Caco-2 (cell line): ENCODE measurements at regions not wholly inside any gene's neighbourhood (a gene's known extent, or its start where the extent isn't known, plus 50 kb on each side); places are given as distances from the start of the nearest gene placed in this dataset.

ENCODE experiments used
- BruUV-seq: library from RNA; stranded (reverse); fragments of 400-500 nt; replicated peaks from 2 replicates; lab custom pipeline; 2021; lab: Mats Ljungman, UMichigan
- CTCF ChIA-PET: fragments of 300-600 bp; sonication (Branson Sonifier 250); formaldehyde crosslinking; loops from one replicate; lab custom pipeline; 2022; ENCODE audit warnings: antibody characterized with exemption; lab: Charles Lee
- POLR2A ChIA-PET: fragments of 300-600 bp; sonication (Branson Sonifier 250); formaldehyde crosslinking; loops from one replicate; lab custom pipeline; 2022; ENCODE audit warnings: antibody characterized with exemption; lab: Charles Lee
- DNase-seq, 2 experiments: peaks; one replicate each; pipeline versions ENCODE4 v3.0.0 to v3.0.0-alpha.2; 2020 to 2022
- H3K27me3 ChIP-seq: replicated peaks from 2 replicates; pipeline ENCODE4 v1.6.0; 2011; ENCODE audit warnings: low read length; ENCODE audit not compliant: control insufficient read depth, insufficient read depth
- H3K36me3 ChIP-seq: 2 replicates; pipeline ENCODE4 v1.5.1; 2011; ENCODE audit warnings: low read length; ENCODE audit not compliant: control insufficient read depth, insufficient read depth
- H3K4me1 ChIP-seq: fragments of 250-450 bp; sonication (Bioruptor Pico); 2 replicates; pipeline ENCODE4 v1.5.1; 2020; ENCODE audit warnings: mild to moderate bottlenecking
- H3K4me3 ChIP-seq: 2 replicates; pipeline ENCODE4 v1.5.1; 2011; ENCODE audit warnings: low read depth, mild to moderate bottlenecking, control low read depth, low read length
- H3K9me3 ChIP-seq: fragments of 250-450 bp; sonication (Bioruptor Pico); 2 replicates; pipeline ENCODE4 v1.5.1; 2020; ENCODE audit warnings: mild to moderate bottlenecking, moderate library complexity
- H3K27ac Mint-ChIP-seq: one replicate; pipeline ENCODE4 v1.8.0; 2022; ENCODE audit warnings: mixed read lengths; ENCODE audit not compliant: unreplicated experiment
- H3K27me3 Mint-ChIP-seq: one replicate; pipeline ENCODE4 v1.8.0; 2022; ENCODE audit warnings: mixed read lengths; ENCODE audit not compliant: insufficient read depth, unreplicated experiment
- H3K36me3 Mint-ChIP-seq: one replicate; pipeline ENCODE4 v1.8.0; 2022; ENCODE audit warnings: mild to moderate bottlenecking, mixed read lengths; ENCODE audit not compliant: insufficient read depth, unreplicated experiment
- H3K4me1 Mint-ChIP-seq: one replicate; pipeline ENCODE4 v1.8.0; 2022; ENCODE audit warnings: low read depth, mixed read lengths; ENCODE audit not compliant: unreplicated experiment
- H3K4me3 Mint-ChIP-seq: one replicate; pipeline ENCODE4 v1.8.0; 2022; ENCODE audit warnings: mild to moderate bottlenecking, moderate library complexity, mixed read lengths; ENCODE audit not compliant: unreplicated experiment
- H3K9me3 Mint-ChIP-seq: one replicate; pipeline ENCODE4 v1.8.0; 2022; ENCODE audit warnings: mixed read lengths; ENCODE audit not compliant: unreplicated experiment
- CTCF ChIP-seq, 2 experiments: fragments of 200-600 bp in 1 of 2; IDR thresholded peaks; 1 replicate in 1 of 2; 2 replicates in 1 of 2; pipeline versions ENCODE4 v1.5.1 to v1.8.0; 2011 to 2022; ENCODE audit warnings: antibody characterized with exemption in 1 of 2, control low read depth in 1 of 2, inconsistent platforms in 1 of 2, low read depth in 1 of 2, low read length in 1 of 2, mild to moderate bottlenecking in 1 of 2, moderate library complexity in 1 of 2; ENCODE audit not compliant: insufficient read depth in 1 of 2, severe bottlenecking in 1 of 2, unreplicated experiment in 1 of 2
- intact Hi-C: fragments of 100-400 bp; cut with micrococcal nuclease; formaldehyde crosslinking; loops from one replicate; pipeline ENCODE4 v1.10.0; 2022; ENCODE audit not compliant: unreplicated experiment

- intact Hi-C loops: no loop called here
These were observed 197.5 kb downstream of the ARL4A start for GRCh38 chr7:12884856-12885440.

GRCh38 chr7:12888717-12889116 is 201.3 kb downstream of the ARL4A start:
- H3K27me3 ChIP-seq: no peaks in the 10 kb centered on the region
- intact Hi-C loops: no loop called here
- Mint-ChIP-seq H3K4me3 (no peak overlapping the region), H3K36me3 (no peaks in the 10 kb centered on the region), H3K27ac (no peak overlapping the region), H3K4me1 (no peaks in the 10 kb centered on the region), H3K9me3 (no peaks in the 10 kb centered on the region), H3K27me3 (no peaks in the 10 kb centered on the region)
- ChIA-PET POLR2A (no interaction called here), CTCF (no interaction called here)
- TF ChIP-seq CTCF (IDR thresholded peaks at IDR 0.05; ENCODE audit: insufficient read depth in 1 of 2, low read depth in 1 of 2, low read length in 1 of 2, severe bottlenecking in 1 of 2, unreplicated experiment in 1 of 2): no peak
- no TSS peak for BruUV-seq
- no peak for DNase-seq
- no peaks in the 10 kb centered on the region for H3K4me1 ChIP-seq
- no peak overlapping the region for H3K4me3 ChIP-seq
- H3K9me3 ChIP-seq: no peaks in the 10 kb centered on the region
- no peaks in the 10 kb centered on the region for H3K36me3 ChIP-seq

More at GRCh38 chr7:12884856-12885440, 197.5 kb downstream of the ARL4A start:
- no peak for TF ChIP-seq CTCF (IDR thresholded peaks at IDR 0.05; ENCODE audit: insufficient read depth in 1 of 2, low read depth in 1 of 2, low read length in 1 of 2, severe bottlenecking in 1 of 2, unreplicated experiment in 1 of 2)
- no TSS peak for BruUV-seq
- no peak for DNase-seq
- Histone ChIP-seq H3K27me3 (no peaks in the 10 kb centered on the region), H3K36me3 (no peaks in the 10 kb centered on the region), H3K9me3 (no peaks in the 10 kb centered on the region), H3K4me1 (no peaks in the 10 kb centered on the region), H3K4me3 (no peak overlapping the region)
- Mint-ChIP-seq H3K27me3 (no peaks in the 10 kb centered on the region), H3K9me3 (no peaks in the 10 kb centered on the region), H3K36me3 (no peaks in the 10 kb centered on the region), H3K4me3 (no peak overlapping the region), H3K4me1 (no peaks in the 10 kb centered on the region), H3K27ac (no peak overlapping the region)
- ChIA-PET CTCF (no interaction called here), POLR2A (no interaction called here)

GRCh38 chr7:12889391-12889790 is 202.0 kb downstream of the ARL4A start:
- H3K27me3 Mint-ChIP-seq: no peaks in the 10 kb centered on the region
- H3K4me3 Mint-ChIP-seq: no peak overlapping the region
- H3K9me3 Mint-ChIP-seq: no peaks in the 10 kb centered on the region
- Histone ChIP-seq H3K4me3 (no peak overlapping the region), H3K4me1 (no peaks in the 10 kb centered on the region), H3K9me3 (no peaks in the 10 kb centered on the region), H3K36me3 (no peaks in the 10 kb centered on the region), H3K27me3 (no peaks in the 10 kb centered on the region)
- no peak for TF ChIP-seq CTCF (IDR thresholded peaks at IDR 0.05; ENCODE audit: insufficient read depth in 1 of 2, low read depth in 1 of 2, low read length in 1 of 2, severe bottlenecking in 1 of 2, unreplicated experiment in 1 of 2)
- intact Hi-C loops: no loop called here
- ChIA-PET POLR2A (no interaction called here), CTCF (no interaction called here)
- H3K27ac Mint-ChIP-seq: no peak overlapping the region
- no peaks in the 10 kb centered on the region for H3K4me1 Mint-ChIP-seq
- no peak for DNase-seq
- H3K36me3 Mint-ChIP-seq: no peaks in the 10 kb centered on the region
- BruUV-seq: no TSS peak
